DMS153 treated with DMSO at 0.1 percent for 48 hours (cell line): ENCODE measurements at regions not wholly inside any gene's neighbourhood (a gene's known extent, or its start where the extent isn't known, plus 50 kb on each side); places are given as distances from the start of the nearest gene placed in this dataset.
"Not testable (repeated sequence)": the region's sequence is repeated elsewhere in the genome, so short reads cannot be mapped to it uniquely, and the experiment has no call there.

Experiments used
- DNase-seq: peaks from one replicate; lab custom pipeline; 2025; ENCODE audit not compliant: unreplicated experiment; lab: John Stamatoyannopoulos, UW

DNA sequence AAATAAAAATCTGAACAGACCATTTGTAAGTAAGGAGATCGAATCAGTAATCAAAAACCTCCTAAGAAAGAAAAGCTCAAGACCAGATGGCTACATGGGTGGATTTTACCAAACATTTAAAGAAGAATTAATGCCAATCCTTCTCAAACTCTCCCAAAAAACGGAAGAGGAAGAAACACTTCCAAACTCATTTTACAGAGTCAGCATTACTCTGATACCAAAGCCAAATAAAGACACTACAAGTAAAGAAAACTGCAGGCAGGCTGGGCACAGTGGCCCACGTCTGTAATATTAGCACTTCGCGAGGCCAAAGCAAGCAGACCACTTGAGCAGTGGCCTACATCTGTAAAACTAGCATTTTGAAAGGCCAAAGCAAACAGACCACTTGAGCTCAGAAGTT, 159.8 kb downstream of the DPY19L2 start:
- DNase-seq, result no peak

DNA sequence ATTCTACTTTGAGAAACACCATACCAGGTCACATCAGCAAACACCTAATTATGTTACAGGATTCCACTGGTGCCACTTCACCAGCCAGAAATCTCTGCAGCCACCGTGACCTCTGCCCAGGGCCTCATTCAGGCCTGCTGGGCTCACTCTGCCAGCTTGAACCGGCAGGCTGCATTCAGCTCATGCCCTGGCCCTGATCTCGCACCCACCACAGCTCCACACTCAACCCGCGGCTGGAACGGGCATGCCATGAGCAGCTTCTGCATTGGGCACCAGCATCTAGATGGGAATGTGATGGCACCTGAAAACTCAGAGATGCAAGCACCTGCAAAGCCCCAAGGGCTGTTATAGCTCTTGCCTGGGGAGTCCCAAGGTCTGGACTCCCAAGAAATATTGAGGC, 168.7 kb downstream of the DPY19L2 start:
- DNase-seq, result no peak

DNA sequence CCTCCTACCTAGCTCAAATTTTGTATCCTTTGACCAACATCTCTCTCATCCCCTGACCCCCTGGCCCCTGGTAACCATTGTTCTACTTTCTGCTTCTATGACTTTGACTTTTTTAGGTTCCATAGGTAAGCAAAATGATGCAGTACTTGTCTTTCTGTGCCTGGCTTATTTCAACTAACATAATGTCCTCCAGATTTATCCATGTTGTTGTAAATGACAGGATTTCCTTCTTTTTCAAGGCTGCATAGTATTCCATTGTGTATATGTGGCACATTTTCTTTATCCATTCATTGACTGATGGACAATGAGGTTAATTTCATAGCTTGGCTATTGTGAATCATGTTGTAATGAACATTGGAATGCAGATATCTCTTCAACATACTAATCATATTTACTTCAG, 170.1 kb downstream of the DPY19L2 start:
- DNase-seq, result no peak

DNA sequence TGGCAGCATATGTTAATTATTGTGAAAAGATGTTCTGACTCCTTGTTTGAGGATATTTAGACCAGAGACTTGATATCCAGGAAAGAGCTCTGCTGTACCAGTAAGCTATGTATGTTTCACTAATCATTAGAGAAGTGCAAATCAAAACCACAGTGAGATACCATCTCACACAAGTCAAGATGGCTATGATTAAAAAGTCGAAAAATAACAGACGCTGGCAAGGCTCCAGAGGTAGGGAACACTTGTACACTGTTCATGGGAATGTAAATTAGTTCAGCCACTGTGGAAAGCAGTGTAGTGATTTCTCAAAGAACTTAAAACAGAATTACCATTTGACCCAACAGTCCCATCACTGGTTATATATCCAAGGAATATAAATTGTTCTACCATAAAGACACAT, 171.6 kb downstream of the DPY19L2 start:
- DNase-seq, result no peak

DNA sequence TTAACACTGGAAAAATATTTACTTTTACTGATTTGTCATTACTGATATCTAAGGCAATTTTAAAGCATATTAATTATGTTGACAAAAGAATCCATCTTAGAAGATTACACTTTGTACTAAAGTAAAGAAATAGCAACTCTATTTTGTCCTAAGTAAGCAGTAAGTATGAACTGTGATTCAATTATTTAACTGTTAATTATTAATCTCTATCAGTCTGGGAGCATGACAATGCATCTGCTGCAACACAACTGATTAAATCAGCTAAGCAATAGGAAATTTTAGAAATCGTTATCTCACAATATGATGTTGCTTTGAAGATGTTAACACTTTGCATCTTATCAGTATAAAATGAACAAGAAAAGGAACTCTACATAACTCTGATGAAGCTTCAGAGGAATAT, 172.3 kb downstream of the DPY19L2 start:
- no peak for DNase-seq

DNA sequence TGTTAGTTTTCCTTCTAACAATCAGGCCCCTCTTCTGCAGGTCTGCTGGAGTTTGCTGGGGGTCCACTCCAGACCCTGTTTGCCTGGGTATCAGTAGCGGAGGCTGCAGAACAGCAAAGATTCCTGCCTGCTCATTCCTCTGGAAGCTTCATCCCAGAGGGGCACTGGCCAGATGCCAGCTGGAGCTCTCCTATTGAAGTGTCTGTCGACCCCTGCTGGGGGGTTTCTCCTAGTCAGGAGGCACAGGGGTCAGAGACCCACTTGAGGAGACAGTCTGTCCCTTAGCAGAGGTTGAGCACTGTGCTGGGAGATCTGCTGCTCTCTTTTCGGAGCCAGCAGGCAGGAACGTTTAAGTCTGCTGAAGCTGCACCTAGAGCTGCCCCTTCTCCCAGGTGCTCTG, 174.9 kb downstream of the DPY19L2 start:
- not testable (repeated sequence) for DNase-seq

DNA sequence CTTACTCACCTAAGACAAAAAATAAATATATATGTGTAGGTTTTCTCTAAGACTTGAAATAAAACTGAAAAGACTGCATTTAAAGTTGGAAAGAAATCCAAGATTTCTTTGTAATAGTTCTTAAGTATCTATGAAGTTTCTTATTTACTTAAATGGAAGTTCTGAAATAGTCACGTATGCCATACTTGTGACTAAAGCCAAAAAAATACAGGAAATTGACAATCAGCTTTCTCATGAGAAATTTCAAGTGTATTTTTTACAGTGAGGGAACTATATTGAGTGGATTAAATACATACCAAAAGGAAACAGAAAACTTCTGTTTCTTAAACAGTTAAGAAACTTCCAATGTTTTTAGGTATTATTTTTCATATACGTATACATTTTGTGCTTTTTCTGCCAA, 188.1 kb downstream of the DPY19L2 start:
- DNase-seq, result no peak

DNA sequence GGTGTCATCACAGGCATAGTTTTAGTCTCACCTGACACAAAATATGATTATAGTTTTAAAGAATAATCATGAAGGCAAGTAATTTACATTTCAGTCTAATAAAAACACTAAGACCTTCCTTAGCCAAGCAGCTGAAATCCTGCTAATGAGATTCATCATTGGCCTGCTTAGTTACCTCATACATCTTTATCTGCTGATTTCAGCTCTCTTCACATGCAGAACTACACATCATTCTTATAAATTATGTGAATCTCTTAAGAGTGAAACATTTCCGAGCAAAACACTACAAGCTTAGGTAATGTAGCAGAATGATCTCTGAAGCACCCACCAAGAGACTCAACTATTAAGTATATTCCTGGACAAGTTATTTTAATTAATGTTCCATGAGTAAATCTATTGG, 198.1 kb downstream of the DPY19L2 start:
- DNase-seq, result no peak

DNA sequence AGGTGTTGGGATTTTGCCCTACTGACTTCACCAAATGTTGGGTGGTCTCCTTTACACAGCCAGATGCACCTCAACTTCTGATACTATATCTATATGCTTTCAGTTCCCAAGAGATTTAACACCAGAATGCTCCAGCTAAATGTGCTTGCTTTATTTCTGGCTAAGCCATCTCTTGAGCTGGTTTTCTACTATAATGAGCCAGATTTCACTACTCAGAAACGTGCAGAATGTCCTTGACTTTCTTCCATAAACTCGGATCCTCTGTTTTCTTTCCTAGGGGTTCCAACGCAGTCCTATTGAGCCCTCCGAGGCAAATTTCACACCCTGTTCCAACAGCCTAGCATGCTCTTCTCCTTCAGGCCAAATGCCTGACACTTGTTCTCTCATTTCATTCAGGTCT, 200.3 kb downstream of the DPY19L2 start:
- DNase-seq, result no peak

DNA sequence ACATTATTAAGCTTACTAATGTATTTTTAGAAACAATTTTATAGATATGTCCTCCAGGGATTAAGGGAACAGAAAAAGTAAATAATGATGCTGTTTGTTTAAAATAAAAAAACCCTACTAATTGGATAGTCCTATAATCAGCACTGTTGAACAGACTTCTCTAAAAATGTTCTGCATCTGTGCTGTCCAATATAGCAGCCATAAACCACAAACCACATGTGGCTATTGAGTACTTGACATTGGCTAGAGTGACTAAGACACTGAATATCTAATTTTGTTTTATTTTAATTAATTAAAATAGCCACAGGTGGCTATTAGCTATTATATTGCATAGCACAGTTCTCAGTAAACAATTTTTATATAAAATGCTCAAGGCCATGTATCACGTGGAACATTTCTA, 210.4 kb downstream of the DPY19L2 start:
- DNase-seq, result no peak

DNA sequence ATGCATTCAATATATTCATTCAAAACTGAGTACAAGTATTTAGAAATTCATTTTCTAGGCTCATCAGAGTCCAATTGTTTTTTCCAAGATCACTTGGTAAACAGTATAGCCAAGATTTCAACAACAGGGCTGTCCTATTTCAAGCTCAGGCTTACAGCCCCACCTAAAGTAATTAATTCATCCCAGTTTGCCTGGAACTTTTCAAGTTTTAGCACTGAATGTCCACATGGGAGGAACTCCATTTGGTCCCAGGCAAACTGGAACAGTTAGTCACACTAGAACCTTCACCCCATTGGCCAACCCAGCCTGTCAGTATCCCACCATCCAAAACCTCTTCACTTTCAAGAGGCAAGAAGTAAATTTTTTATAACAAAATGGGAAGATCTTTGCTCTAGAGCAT, 210.9 kb downstream of the DPY19L2 start:
- no peak for DNase-seq

DNA sequence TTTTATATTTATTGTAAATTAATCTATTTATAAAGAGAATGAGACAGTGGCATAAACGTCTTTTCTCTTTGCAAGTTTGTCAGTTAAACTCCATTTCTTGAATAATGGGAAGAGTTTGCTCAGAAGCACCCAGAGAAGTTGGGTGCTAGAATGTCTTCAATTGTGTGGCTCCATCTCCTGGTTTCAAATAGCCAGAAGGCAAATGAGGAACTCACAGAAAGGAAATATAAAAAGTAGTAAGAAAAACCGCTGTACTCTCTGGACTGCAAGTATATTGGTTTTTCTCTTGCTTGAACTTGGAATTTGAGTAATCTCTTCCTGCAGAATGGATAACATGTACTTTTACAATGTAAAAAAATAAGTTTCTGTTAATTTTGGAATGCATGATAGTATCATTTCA, 217.5 kb downstream of the DPY19L2 start:
- DNase-seq, result no peak

DNA sequence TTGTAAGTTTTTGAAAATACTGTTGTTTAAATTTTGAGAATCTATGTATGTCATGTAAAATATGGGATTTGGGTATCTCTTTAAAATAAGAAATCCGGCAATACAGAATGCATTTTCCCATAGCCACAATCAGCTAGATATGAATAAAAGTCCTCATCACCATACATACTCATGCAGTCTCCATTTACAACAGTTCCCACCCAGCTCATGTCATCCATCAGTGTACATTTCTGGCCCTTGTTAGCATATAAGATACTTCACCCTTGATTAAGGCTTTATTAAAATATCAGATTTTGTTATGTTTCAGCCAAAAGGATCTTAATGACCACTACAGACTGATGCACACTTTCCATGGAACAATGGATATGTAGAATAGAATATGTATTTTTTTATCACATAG, 218.0 kb downstream of the DPY19L2 start:
- DNase-seq, result no peak

DNA sequence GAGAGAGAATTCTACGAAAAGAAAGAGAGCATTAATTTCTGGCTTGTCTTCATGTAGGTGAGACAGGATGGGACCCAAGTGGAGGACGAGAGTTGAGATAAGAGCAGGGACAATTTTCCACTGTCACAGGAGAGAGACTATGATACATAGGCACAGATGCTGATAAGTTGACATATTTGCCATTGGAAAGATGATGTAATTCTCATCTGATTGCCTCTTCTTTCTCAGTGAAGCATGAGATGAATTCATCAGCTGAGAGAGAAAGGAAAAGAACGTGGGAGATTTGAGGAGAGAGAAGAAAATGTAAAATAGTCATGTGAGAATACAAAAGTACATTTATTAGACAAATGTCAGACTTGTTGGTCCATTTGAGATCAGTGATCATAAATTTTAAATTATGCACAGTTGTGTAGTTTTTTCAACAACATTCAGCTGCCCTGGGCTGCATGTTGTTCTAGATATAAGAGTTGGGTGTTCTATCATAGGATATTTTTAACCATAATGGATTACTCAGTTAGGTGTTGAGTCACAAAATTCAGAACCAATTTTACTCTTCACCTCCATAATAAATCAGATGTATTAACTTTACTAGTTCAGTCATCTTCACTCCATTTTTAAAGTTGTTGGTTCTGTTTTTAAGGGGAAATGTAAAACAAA, 222.9 kb downstream of the DPY19L2 start:
- DNase-seq, result no peak

DNA sequence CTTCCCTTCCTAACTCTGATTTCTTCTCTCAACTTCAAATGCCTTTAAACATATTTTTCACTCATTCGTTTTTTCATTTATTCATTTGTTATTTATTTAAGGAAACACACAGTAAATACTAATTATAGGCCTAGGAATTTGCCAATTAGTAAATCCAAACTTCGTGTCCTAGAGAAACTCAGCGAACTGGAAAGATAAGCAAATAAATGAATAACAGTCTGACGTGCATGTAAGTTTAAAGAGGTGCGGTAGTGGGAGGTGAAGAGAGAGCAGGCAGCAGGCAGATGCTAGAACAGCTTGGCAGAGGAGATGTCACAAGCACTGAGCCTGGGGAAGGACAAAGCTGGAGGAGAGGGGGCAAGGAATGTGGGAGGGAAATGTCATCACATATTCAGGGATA, 228.2 kb downstream of the DPY19L2 start:
- DNase-seq, result no peak

DNA sequence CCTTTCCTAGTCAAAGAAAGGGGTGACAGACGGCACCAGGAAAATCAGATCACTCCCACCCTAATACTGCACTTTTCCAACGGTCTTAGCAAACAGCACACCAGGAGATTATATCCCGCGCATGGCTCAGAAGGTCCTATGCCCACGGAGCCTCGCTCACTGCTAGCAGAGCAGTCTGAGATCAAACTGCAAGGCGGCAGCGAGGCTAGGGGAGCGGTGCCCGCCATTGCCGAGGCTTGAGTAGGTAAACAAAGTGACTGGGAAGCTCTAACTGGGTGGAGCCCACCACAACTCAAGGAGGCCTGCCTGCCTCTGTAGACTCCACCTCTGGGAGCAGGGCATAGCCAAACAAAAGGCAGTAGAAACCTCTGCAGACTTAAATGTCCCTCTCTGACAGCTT, 233.9 kb downstream of the DPY19L2 start:
- not testable (repeated sequence) for DNase-seq

DNA sequence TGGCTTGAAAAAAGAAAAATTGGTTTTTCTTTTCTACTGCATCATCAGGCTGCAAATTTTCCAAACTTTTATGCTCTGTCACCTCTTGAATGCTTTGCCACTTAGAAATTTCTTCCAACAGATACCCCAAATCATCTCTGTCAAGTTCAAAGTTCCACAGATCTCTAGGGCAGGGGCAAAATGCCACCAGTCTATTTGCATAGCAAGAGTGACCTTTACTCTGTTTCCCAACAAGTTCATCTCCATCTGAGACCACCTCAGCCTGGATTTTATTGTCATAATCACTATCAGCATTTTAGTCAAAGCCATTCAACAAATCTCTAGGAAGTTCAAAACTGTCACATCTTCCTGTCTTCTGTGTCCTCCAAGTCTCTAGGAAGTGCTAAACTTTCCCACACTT, 240.3 kb downstream of the DPY19L2 start:
- DNase-seq, result not testable (repeated sequence)

DNA sequence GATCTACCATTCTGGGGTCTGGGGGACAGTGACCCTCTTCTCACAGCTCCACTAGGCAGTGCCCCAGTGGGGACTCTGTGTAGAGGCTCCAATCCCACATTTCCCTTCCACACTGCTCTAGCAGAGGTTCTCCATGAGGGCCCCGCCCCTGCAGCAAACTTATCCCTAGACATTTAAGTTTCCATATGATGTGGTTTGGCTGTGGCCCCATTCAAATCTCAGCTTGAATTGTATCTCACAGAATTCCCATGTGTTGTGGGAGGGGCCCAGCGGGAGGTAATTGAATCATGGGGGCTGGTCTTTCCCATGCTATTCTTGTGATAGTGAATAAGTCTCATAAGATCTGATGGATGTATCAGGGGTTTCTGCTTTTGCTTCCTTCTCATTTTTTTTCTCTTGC, 241.3 kb downstream of the DPY19L2 start:
- not testable (repeated sequence) for DNase-seq

DNA sequence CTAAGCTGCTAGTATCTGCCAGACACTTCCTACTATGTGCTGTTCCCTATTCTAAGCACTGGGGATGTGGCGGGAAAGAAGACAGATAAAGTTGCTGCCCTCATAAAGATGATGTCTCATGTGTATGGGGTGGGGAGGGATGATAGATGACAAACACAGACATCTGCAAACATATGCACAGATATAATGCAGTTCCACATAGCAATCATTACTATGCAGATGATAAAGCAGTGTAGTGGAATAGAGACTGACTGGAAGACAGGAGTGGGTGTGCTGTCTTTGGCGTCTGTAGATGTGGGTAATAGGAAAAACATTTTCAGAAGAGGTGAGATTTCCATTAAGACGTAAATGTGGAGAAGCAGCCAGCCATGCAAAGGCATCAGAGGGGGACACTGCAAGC, 243.6 kb downstream of the DPY19L2 start:
- DNase-seq, result no peak

DNA sequence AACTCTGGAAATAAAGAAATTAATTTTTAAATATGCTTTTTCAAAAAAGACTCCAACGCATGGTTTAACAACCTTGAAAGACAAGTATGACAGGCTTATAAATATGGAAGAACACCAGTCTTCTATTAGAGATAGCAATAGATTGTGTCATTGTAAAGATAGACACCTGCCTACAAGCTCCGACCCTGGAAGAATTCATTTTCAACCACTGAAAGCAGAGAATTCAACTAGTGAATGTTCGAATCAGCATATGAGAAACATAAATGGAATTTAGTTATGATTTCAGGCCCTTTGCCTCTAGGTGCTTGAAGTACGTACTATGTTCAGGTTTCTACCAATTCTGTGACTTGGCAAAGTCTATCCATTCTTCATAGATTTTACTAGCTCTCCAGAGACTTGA, 244.5 kb downstream of the DPY19L2 start:
- DNase-seq, result no peak

DNA sequence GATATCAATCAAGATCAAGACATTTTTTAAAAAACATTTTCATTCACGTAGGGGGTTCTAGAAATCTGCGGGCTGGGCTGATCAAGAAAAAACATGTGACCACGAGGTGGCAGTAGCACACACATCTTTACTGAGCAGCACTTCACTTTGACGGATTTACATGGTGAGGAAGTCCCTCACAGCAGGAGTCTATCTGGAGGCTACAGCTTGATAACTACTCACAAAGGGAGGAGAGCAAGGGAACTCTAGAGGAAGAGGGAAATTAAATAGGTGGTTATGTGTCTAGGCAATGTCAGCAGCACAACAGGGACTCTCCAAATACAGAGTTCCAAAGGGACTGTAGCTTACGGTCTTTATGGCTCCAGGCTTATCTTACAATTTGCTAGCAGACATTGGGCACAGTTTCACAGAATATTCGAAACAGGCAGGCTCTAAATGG, 248.1 kb downstream of the DPY19L2 start:
- DNase-seq, result peak; percentile 83

DNA sequence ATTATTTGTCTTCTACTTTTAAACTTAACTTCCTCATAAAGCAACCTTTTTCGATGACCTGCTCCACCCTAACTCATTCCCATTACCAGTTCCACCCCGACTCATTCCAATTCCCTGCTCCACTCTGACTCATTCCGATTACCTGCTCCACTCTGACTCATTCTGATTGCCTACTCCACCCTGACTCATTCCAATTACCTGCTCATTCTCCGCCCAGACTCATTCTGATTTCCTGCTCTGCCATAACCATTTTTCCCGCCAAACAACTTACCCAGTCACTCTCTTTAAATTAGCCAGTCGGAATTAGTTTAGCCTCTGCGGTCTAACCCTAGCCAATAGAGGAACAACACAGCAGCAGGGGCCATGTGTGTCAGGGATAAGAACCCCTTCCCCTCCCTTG, 249.1 kb downstream of the DPY19L2 start:
- DNase-seq, result no peak

DNA sequence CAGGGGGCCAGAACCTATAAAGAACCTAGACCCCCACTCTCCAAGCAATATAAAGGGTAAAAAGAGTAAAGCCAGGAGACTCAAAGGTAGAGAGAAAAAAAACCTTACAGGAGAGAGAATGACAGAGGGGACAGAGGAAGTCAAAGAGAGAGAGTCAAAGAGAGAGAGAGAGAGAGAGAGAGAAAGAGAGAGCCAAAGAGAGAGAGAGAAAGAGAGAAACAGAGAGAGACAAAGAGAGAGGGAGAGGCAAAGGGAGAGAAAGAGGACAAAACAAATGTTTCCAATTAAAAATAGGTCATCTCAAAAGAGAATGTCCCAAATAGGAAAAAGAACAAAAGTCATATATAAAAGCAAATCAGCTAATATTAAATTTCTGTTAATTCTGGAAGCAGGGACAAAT, 251.5 kb downstream of the DPY19L2 start:
- no peak for DNase-seq

DNA sequence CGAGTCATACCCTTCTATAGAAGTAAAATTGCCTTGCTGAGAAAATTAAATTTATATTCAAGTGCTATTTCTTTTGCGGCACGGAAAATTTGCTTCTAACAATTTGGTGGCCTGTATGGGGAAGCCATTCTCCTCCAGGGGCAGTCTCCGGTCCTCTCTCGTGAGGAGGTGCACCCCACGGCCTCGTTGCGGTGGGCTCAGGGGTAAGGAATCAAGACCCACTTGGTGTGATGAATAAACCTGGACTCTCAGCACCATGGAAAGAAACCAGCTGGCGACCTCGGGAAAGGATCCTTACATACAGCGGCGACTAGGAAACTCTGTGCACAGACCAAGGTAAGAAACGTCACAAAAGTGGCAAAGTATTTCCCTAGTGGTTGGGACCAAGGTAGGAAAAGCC, 252.9 kb downstream of the DPY19L2 start:
- no peak for DNase-seq
